ENCODE measurements at regions not wholly inside any gene's neighbourhood (a gene's known extent, or its start where the extent isn't known, plus 50 kb on each side); places are given as distances from the start of the nearest gene placed in this dataset.

DNA sequence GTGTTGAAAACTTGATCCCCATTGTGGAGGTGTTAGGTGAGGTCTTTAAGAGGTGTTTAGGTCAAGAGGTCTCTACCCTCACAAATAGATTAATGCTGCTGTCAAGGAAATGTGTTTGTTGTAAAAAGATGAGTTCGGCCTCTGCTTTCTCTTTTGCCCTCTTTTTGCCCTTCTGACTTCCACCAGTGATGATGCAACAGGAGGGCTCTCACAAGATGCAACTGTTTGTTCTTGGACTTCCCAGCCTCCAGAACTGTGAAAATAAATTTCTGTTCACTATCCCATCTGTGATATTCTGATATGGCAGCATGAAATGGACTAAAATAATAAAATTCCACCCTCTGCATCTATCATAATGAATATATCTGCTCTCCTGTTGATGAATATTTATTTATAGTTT lies 650.0 kb upstream of the ZNF608 start:
- DNase-seq (ENCODE audit: low read depth in 4 of 4, low spot score in 3 of 4): no peak

DNA sequence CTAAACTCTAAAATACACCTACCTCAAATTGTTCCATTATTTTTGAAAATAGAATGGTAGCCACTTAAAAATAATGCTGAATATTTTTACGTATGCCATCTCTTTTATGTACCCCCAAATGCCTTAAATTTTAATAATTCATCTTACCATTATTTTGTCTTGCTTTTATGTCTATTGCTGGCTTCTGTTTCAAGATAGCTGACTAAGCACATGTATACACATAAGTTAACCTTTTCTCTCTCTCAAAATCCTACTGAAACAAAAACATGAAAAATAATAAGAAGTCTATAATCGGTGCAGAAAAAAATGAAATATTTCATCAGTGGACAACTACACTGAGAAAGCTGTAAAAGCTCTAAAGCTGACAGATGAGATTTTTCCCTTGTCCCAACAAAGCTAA lies 652.0 kb upstream of the ZNF608 start:
- DNase-seq (ENCODE audit: low read depth in 4 of 4, low spot score in 3 of 4): no peak

DNA sequence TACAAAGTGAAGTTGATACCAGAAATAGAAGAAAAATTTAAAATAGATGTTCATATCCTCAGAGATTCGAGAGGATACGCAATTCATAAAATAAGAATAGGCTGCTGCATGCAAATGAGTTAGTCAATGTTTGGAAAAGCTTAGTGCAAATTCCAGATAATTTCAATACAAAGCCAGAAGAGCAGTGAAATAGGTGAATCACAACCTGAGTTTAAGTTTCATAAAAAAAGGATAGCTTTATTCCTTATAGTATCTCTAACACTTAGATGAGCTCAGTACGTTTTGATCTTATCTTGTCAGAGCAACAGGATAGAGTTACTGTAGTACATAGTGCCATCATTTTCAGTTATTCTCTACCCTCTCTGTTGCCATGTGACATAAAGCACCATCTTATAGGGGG lies 653.4 kb upstream of the ZNF608 start:
- DNase-seq (ENCODE audit: low read depth in 4 of 4, low spot score in 3 of 4): no peak

DNA sequence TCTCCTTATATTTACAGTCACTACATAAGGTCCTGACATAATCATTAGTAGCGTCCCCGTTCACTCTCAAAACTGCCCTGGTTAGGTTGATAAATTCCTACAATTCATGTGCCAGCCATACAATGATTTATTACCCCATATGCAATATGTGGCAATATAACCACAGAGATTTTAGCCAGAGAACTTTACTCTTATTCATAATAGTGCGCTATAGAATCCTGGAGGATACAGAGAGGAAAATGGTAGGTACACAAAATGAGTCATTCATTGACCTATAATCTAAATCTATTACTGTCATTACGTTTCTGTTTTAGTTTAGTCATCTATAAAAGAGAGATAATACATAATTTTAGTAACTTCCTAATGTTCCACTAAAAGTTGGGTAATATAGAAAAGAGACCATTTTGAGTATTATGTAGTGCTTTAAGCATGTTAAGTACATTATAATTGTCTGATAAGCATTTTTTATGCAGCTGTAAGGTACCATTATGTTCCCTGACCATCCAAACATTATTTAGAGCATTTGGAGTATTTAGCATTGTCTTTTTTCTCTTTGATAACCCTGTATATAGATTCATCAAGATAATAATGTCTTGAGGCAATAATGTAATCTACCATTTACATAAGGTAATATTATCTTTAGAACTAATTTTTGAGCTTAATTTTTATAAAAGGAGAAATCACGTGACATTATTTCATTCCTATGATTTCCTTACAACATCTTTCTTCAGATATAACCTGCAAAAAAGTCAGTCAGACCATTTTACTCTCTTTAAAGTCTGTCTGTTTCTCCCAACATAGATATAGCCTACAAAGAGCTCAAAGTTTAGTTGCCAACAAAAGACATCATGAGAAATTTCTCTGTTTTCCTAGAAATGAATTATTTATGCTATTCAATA lies 655.5 kb upstream of the ZNF608 start:
- no peak for DNase-seq (ENCODE audit: low read depth in 4 of 4, low spot score in 3 of 4)

DNA sequence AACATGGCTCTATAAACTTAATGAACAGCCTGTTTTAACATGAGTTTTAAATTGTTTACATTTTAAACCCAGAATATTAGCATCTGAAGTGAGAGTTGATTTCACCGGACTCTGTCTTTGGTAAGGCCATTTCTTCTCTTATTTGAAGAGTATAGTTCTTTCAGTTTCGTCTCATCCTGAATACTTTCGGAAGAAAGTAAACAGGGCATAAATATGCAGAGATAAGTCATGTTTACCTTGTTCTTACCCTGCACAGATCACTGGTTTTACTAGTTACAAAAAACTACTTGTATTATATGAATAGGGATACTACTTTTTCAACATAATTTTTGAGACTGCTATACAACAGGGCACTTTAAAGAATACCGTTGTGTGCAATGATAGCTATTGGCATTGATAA lies 656.3 kb upstream of the ZNF608 start:
- no peak for DNase-seq (ENCODE audit: low read depth in 4 of 4, low spot score in 3 of 4)

DNA sequence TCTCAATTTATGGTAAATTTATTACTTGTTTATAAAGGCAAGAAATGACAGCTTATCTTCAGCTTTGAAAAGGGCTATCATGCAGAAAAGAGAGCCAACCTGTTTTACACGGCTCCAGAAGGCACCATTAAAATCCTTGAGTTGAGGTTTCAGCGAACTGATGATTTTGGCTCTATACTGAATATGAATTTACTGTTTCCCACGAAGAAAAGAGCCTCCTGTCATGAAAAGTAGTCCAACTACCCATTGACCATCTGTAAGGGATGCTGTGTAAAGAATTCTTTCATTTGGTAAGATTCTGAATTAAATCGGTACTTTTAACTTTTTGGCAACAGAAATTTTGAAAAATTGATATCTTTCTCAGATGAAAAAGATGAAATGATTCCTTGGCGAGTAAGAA lies 657.6 kb upstream of the ZNF608 start:
- no peak for DNase-seq (ENCODE audit: low read depth in 4 of 4, low spot score in 3 of 4)

DNA sequence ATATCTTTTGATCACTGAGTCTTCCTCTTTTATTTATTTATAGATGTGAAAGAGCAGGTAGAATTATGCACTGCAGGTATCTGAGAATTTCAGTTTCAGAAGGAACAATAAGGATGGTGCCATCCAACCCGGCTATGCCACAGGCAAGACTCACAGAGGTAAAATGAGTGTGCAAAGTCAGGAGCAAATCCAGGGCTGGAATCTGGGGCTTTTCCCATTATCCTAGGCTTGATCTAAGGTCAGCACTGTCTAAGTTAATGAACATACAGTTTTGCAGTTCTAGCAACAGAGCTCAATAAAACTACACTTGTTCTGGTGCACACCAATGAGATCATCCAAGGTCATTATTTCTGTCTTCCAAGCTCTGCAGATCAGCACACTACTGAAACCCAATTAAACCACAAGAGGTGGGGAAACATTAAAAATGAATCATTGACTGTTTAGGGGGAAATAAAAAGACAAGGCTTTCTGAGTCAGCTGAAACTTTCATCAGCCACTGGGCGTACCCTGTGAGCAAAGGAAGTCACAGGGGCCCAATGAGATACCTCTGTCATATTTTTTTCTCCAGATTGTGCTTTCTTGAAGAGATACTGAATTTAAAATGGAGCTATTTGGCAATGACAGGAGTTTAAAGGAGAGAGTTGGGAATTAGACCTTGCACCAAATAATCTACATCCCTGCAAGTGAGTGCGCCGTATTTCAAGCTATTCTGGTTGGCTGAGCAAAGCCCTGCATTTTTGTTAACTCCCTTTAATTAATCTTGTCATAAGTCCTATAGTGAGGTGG lies 662.2 kb upstream of the ZNF608 start:
- DNase-seq (ENCODE audit: low read depth in 4 of 4, low spot score in 3 of 4): peak; percentile 8 to 34 (median 18)

DNA sequence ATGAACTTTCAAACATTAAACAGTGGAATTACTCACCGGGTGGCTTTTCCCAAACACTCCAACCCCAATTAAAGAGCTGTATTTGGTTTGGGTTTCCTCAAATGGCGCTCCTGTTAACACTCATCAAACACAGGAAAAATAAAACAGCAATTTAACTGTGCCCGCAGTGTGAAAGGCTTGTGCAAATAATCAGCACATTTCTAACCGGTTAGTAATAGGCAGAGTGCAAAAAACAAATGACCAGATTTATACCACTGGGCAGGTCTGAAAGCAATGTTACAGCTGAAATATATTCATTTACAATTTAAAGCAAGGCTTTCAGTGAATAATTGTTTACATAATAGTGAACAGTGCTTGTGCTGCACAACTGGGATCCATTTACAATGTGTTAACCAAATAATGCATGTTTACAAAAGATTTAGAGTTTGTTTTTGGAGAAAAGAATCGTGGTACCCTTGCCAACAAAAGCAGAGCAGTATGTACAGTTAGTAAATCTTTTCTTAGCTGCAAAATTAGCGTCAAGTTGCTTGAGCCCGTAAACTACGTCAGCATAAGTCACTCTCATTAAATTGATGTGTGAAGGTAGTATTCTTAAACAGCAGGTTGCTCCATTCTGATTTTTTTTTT lies 662.9 kb upstream of the ZNF608 start:
- peak; percentile 51 to 77 (median 66) for DNase-seq (ENCODE audit: low read depth in 4 of 4, low spot score in 3 of 4)

DNA sequence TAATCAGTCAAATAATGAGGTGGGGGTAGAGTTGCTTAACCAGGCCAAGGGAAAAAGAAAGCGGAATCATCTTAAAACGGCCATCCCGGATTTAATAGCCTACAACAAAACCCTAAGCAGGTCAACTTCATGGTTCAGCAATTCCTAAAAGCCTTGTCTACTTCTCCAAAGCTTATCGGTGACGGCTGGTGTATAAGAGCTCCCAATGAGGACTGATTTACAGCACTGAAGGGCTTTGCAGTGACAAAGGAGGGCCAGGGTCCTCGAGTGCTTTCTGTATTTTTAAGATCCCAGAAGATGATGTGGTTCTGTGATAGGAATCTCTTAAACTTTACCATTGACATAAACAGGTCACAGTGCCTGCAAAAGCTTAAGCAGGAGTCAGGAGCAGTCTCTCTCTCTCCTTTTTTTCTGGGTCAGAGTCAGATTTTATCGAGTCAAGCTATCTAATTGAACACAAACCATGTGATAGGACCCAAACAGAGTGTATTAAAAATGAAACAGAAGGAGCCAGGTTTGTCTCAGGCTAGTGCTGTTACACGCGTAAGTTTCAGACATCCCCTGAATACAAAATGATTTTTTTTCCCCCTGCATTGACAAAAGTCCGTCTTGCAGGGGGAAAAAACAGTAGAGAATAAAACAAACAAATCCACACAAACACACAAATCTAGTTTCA lies 663.6 kb upstream of the ZNF608 start:
- DNase-seq (ENCODE audit: low read depth in 4 of 4, low spot score in 3 of 4): peak in 3 of 4 donors; percentile 61 to 72 (median 65)

DNA sequence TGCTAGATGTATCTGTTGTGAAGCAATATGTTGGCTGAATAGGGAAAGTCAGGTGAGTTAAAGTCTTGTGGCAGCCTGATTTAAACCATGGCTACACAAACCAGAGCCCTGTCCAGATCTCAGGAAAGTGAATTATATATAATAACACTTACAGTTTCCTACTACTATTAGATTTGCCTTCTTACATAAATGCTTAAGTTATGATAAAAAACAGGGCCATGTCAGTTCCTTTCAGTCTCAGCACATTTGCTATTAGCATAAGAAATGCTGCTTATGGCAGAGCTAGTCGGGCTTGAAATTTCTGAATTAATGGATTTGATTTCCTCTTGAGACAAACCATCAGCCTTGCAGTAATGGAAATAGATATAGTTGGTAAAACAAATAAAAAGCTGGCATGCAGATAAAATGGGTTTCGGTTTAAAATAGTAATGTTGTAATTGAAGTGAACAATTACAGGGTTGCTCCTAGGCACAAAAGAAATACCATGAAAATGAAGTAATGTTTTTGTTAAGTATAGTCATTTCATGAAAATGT lies 664.2 kb upstream of the ZNF608 start:
- peak; percentile 18 to 41 (median 28) for DNase-seq (ENCODE audit: low read depth in 4 of 4, low spot score in 3 of 4)

DNA sequence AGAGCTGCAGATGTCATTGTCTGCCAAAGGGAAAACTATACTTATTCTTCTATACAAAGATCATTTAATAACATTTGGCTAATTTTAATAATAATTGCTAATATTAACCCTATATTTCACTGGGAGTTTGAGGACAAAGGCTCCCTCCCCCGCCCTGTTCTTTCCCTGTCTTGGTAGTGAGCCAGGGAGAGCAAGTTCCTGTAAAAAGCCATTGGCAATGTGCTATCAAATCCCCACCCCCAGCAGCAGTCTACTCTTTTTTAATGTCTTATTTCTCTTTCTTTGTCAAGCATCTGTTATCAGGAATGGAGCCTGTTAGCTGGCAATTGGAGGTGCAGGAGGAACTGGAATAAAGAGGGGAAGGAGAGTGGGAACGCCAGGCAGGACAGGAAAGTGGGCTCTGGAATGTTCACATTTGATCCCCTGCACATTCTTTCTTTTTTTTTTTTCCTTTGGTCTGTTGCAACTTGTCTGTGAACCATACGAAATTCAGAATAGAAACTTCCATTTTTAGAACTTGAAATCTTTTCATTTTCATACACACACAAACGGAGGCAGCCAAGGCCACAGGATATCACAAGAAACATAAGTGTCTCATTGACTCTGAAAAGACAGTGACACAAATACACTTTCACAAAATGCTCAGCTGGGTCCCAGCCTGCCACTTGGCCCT lies 664.8 kb upstream of the ZNF608 start:
- peak; percentile 30 to 38 (median 33) for DNase-seq (ENCODE audit: low read depth in 4 of 4, low spot score in 3 of 4)

DNA sequence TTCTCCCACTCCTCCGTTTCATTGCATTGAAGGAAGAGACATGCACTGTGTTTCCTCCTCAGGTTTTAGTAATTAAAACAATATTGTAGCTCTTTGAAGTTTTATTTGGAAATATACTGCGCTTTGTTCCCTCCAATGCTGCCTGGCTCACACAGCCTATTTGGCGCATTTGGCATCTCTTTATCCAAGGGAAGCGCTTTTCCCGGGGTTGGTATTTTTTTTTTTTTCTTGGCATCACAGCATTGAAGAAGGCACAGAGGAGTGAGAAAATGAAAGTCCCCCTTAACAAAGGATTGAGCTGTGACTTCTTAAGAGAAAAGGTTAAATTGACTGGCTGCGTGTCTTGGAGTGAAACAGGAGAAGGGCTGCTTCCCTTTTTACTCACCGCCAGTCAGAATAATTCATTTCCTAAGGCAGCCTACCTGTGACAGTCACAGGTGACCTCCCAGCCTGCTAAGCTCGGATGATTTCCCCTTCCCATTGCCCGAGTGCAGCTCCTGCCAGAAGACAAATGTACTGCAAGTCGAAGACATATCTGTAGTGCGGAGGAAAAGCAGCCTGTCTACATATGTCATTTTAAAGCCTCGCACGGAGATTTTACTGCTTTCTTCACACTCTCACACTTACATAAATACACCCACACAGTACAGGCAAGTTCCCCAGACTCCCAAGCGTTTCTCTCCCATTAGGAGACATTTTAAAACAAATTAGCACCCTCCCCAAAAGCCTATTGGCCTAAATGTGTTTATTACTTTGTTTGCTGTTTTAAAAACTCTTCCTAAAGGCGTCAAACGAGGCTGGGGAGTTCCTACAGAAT lies 665.5 kb upstream of the ZNF608 start:
- peak; percentile 49 to 76 (median 61) for DNase-seq (ENCODE audit: low read depth in 4 of 4, low spot score in 3 of 4)

DNA sequence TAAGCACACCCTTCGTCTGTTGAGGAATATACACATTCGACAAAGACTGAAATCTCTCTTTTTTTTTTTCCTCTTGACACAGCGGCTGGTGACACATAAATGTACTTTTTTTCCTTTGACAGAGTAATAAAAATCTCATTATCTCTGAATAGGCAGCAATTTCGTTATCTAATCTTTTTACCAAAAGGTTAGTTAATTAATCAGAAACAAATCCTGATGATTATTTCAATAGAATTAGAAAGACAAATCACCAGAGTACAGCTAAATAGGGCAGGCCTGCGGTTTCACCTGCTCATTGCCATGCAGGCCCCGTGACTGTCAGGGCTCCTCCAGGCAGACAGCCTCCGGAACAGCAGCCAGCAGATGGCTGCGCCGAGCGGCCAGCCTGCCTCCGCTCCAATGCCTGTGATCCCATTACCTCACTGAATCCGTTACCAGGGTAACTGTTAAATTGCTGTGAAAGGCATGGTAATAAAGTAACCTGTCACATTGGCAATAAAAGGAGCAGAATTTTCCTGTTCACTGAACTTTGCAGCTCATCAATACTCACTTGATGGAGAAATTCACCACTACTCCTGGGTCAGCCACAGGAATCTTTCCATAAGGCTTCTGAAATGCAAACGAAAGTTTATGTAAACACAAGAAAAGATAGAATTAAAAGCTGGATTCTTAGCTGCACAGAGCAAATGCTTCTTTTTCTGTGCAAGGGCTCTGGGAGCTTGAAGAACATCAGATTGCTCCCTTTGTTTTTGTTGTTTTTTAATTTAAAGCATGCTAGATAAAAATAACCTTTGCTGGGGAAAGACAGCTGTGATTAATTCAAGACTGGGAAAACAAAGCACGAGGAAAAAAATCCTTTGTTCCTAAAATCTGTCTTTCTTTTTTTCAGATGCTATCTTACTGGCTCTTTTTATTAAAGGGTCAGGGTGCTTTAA lies 666.4 kb upstream of the ZNF608 start:
- peak; percentile 80 to 87 (median 84) for DNase-seq (ENCODE audit: low read depth in 4 of 4, low spot score in 3 of 4)

DNA sequence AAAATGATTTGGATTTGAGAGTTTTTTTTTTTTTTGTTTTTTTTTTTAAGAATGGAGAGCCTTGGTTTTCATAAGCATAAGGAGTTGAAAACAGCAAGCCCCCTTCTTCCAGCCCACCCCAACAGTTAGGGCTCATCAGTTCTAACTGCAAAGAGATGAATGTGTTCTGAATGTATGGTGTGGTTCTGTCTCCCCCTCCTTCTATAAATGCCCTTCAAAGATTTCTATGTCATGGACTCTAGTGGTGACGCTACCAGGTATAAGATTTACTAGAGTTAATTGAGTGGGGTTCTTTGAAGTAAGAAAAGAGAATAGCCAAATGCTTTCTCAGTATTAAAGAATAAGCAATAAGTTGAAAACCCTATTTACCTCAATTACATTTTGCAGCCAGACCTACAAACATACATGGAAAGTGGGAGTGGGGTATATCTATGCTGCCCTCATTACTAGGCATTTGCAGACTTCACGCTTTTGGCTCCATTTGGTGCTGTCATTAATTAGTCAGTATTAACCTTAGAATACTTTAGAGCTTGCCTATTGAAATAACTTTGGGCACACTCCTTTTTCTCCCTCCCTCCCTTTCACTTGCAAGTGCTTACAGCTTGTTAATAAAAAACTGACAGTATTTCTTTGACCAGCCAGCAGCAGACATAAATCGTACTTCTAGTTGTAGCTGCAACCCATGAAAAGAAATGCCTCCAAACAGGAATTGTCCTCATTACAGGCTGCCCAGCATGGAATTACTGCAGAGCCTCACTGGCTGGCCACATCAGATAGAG lies 667.2 kb upstream of the ZNF608 start:
- DNase-seq (ENCODE audit: low read depth in 4 of 4, low spot score in 3 of 4): peak; percentile 12 to 40 (median 27)

DNA sequence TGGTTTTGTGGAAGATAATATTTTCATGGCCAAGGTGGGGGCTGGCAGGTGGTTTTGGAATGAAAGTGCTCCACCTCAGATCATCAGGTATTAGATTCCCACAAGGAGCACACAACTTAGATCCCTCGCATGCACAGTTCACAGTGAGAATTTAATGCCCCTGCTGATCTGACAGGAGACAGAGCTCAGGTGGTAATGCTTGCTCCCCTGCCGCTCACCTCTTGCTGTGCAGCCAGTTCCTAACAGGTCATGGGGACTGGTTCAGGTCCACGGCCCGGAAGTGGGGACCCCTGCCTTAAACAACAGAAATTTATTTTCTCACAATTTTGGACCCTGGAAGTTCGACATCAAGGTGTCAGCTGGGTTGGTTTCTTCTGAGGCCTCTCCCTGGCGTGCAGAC lies 668.7 kb upstream of the ZNF608 start:
- no peak for DNase-seq (ENCODE audit: low read depth in 4 of 4, low spot score in 3 of 4)

DNA sequence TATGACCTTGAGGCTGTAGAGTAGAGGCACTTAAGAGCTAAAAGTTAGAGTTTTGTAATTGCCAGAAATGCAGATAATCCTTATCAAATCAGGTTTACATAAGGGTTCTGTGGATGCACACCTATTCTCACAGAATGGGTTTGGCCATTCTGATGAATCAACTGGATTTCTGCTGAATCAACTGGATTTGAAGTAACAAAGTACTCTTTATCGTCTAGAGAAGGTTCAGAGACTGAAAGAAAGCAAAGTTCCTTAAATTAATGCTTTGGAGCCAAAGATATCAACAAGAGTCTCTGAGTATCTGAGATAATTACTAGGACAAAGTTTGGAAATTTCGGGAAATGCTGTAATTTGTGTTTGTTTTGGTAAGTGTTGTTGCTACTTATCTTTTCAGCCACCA lies 669.6 kb upstream of the ZNF608 start:
- no peak for DNase-seq (ENCODE audit: low read depth in 4 of 4, low spot score in 3 of 4)

DNA sequence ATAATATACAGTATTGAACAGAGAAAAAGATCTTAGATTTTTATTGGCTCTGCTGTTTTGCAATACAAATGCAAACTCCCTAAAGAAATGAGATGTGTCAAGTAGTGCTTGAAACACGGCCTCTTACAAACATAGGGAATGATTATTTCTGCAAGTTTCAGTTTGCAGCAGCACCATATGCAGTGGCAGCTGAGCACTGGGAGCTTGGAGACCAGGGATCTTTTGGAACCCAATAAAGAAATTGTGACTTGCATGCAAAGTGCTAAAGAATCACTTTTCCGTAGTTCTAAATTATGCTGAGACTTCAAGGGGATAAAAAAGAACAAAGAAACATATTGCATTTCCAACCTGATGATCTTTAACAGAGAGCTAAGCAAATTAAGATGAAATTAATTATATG lies 674.6 kb upstream of the ZNF608 start:
- DNase-seq (ENCODE audit: low read depth in 4 of 4, low spot score in 3 of 4): no peak
